ENCODE measurements at regions not wholly inside any gene's neighbourhood (a gene's known extent, or its start where the extent isn't known, plus 50 kb on each side); places are given as distances from the start of the nearest gene placed in this dataset.

- TF ChIP-seq EZH2 (IDR thresholded peaks at IDR 0.05; ENCODE audit: low read length, missing control alignments) (no peak), CTCF (conservative IDR thresholded peaks at IDR 0.05 in 1 of 2, IDR thresholded peaks at IDR 0.05 in 1 of 2; ENCODE audit: low read depth in 1 of 2, low read length in 2 of 2) (no peak)
These were observed 339.7 kb upstream of the B3GAT1 start for GRCh38 chr11:134751766-134752165.
